GM21515 (cell line): ENCODE measurements at regions not wholly inside any gene's neighbourhood (a gene's known extent, or its start where the extent isn't known, plus 50 kb on each side); places are given as distances from the start of the nearest gene placed in this dataset.
"Not testable (repeated sequence)": the region's sequence is repeated elsewhere in the genome, so short reads cannot be mapped to it uniquely, and the experiment has no call there.

Experiments
- ATAC-seq: cut with Tn5 transposase; IDR thresholded peaks from one replicate; pipeline ENCODE4 v1.9.1; 2021; ENCODE audit not compliant: unreplicated experiment

DNA sequence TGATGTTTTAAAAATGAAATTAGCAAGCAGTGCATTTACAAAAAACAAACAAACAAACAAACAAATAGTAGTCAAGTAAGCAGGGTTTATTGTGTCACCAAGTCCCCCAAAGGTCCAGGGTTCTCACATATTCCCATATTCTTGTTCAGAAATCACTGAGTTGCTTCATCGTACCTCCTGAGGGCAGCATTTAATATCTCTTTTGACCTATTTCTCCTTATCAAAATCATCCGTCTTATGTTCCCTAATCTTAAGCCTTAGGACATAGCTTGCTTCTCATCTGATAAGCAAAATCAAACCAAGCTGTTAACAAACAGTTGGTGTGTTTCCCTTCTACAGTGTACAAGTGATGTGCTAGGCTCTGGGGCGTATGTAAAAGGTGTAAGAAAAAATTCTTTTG lies 109.5 kb upstream of the MAN2A1 start:
- ATAC-seq: no peak

DNA sequence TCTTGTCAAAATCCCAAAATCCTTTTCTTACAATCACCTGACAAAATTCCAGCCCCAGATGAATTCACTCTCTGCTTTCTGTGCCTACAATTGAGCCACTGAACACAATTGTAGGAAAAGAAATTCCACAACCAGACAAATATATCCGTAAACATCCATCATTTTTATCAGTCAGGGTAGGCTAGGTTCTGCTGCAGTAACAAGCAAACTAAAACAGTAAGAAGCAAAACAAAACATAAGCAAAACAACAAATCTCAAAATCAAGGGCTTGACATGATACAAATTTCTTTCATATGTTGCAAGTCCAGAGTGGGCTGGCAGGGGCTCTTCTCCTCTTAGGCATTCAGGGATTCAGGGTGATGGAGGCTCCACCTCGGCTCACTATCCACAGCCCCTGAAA lies 114.2 kb upstream of the MAN2A1 start:
- no peak for ATAC-seq

DNA sequence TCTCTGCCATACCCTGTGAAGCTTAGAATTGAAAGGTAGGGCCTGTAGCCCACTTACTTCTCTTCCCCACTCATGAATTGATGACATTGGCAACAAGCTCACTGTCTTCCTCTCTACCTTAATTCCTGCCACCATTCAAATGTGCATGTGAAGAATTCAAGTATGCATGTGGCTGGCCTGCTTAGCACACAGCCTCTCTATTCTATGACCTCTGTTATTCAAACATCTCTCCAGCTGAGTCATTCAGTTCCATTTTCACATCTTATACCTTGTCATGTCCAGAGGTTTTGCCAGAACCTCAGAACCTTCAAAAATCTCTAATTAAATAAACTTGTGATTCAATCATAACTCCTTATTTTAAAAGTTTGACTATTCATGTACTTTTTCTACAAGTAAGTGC lies 114.7 kb upstream of the MAN2A1 start:
- no peak for ATAC-seq

DNA sequence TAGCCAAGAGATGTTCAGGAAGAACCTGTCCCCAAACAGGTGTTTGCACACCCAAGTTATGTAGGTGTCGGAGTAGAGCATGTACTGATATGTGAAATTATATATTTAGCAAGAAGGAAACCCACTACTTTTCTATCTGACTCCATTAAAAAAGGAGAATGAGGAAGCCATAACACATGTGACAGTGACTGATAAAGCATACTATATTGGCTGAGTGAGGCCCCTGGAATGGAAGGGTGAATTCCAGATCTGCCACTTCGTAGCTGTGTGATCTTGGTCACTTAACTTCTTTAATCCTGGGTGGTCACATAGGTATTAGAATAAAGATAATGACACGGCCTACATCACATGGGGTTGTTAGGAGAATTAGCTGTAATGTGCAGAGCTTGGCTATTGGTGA lies 116.0 kb upstream of the MAN2A1 start:
- no peak for ATAC-seq

DNA sequence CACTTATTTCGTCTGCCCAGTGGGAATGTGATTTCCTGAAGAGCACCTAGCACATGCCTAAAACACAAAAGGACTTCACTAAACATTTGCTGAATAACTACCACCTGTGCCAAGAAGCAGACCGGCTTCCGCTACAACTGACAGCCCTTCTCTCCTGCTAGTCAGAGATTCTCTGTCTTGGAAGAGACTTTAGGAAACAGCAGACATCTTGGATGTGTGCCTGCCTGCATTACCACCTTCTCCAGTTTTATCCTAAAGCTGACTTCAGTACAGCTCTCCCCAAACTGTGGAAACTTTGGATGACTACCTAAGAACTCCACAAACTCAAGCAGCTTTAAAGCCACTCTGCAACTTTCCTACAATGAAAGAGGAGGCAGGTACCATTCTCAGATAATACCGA lies 116.5 kb upstream of the MAN2A1 start:
- no peak for ATAC-seq

DNA sequence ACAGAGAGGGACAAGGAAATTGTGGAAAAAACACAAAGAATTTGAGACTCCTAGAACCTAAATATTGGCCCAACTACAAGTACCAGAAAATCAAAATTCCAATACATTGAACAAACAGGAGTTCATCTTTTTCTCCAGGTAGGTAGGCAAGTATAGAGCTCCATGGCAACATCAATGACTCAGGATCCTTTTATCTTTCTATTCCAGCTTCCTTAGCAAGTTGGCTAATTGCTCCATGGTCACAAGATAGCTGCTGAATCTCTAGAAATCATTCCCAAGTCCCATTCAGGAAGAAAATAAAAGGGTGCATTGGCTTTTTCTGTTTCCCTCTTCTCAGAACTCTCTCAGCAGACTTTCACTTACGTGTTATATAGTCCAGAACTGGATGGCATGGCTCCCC lies 117.9 kb upstream of the MAN2A1 start:
- ATAC-seq: no peak

DNA sequence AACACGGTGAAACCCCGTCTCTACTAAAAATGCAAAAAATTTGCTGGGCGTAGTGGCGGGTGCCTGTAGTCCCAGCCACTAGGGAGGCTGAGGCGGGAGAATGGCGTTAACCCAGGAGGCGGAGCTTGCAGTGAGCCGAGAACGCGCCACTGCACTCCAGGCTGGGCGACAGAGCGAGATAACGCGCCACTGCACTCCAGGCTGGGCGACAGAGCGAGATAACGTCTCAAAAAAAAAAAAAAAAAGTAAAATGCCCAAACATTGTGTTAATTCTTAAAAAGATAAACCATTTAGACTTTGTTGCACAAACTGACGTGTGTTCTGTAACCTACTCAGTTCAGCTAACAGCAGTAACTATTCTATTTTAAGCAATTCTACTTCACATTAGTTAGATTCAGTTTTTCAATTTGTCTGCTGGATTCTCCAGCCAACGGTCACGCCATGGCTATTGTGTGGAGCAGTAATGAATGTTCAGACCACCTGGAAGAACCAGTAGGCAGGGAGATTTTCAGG lies 119.3 kb upstream of the MAN2A1 start:
- no peak for ATAC-seq

DNA sequence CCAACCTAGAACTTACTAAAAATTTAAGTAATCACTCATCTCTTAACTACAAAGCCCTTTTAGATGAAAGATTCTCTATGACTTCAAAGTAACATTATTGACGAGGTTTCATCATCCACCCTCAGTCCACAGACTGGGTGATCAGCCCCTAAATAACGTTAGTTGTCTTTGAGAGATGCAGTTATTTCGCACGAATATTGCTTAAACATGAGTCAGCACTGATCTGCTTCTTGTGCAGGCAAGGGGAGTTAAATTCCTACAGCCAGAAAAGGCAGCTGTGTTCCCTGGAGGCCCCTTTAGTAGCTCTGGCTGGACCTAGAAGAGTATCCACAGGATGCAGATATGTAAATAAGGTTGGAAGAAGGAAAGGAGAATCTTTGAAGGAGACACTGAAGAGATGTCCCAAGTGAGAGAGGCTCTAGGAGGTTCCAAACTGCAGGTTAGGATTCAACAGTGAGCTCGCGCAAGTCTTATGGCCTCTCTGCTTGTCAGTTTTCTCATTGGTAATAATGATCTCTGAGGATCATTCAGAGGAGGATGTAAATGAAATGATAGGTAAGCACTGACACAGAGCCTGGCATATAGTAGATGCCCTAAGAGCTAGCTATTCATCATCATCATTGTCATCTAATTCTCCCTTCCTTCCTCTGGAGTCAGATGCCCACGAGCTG lies 122.2 kb upstream of the MAN2A1 start:
- ATAC-seq: no peak

DNA sequence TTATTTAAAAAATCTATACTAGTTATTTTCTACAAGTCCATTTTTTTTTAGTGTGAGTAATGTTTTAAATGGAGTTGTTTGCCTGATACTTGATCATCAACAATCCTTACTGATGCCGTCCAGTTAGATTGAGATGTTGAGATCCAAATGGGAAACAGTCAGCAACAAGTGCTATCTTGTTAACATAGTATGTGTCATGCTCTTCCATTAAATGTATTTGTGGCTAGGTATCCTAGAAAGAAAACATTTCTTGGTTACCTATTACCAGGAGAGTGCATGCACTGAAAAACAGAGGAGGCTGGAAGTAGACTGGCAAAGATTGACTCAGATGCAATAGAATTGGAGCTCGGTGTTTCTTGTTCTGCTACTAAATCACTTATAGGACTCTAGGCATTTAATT lies 123.4 kb upstream of the MAN2A1 start:
- ATAC-seq: no peak

DNA sequence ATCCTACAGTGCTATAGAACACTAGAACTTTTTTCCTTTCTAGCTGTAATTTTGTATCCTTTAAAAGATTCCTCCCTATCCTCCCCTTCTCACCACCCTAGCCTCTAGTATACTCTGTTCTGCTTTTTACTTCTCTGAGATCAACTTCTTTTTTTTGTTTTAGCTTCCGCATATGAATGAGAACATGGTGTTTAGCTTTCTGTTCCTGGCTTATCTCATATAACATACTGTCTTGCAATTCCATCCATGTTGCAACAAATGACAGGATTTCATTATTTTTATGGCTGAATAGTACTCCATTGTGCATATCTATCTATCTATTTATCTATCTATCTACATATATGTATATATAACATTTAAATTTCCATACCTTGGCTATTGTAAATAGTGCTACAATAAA lies 126.0 kb upstream of the MAN2A1 start:
- ATAC-seq: no peak

DNA sequence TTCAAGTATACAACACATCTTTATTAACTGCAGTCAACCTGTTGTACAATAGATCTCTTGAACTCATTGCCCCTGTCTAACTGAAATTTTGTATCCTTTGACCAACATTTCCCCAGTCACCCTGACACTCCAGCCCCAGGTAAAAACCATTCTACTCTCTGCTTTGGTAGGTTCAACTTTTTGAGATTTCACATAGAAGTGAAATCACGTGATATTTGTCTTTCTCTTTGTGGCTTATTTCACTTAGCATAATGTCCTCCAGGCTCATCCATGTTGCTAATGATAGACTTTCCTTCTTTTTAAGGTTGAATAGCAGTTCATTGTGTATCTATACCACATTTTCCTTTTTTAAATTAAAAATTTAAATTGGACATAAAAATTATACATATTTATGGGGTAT lies 126.5 kb upstream of the MAN2A1 start:
- no peak for ATAC-seq

DNA sequence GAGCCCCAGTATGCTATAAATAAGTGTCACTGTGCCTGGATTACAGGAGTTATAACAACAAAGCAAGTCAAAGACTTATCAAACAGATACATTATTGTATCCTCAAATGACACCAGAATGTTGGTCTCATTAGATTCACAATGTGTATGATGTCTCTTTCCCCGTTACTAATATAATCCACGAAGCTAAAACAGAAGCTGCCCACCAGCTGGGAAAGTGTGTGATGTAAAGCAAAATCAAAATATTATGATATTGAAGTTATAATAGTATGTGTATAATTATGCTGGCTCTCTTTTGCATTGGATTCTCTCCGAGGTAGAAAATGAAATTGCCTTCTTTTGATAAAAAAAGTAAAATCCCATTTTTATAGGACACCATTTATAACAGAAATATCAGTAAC lies 127.3 kb upstream of the MAN2A1 start:
- no peak for ATAC-seq

DNA sequence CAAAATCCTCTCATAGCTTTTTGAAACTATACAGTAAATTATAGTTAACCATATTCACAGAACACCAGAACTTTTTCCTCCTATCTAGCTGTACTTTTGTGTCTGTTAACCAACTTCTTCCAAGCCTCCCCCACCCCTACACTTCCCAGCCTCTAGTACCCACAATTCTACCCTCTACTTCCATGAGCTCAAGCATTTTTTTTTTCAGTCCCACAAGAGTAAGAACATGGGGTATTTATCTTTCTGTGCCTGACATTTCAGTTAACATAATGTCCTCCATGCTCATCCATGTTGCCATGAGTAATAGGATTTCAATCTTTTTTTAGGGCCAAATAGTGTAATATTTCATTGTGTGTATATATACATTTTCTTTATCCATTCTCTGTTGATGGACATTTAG lies 128.3 kb upstream of the MAN2A1 start:
- no peak for ATAC-seq

DNA sequence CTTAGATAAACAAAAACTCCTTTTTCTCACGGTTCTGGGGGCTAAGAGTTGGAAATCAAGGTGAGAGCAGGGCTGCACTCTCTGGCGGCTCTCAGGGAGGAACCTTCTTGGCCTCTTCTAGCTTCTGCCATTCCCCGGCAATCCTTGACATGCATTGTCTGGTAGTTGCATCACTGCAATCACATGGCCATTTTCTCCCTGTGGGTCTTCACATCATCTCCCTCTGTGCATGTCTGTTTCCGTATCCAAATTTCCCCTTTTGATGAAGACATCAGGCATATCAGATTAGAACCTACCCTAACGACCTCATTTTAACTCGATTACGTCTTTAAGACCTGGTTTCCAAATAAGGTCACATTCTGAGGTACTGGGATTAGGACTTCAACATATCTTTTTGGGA lies 129.2 kb upstream of the MAN2A1 start:
- ATAC-seq: no peak

DNA sequence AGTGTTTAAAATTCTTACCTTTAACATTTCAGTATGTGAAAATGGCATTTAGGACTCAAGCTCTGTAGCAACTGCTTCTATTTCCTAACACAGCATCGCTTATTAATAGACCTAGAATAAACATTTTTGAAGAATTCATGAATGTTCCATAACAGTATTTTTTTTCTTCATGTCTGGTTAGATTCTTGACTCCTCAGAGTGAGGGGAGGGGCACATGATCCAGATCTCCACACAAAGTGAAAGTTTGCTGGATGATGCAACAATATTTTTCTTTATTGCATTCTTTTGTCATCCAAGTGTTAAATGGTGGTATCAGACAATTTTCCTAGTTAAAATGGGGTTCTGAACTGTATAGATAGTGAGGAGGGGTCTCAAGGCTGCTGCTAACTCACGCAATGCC lies 130.8 kb upstream of the MAN2A1 start:
- no peak for ATAC-seq

DNA sequence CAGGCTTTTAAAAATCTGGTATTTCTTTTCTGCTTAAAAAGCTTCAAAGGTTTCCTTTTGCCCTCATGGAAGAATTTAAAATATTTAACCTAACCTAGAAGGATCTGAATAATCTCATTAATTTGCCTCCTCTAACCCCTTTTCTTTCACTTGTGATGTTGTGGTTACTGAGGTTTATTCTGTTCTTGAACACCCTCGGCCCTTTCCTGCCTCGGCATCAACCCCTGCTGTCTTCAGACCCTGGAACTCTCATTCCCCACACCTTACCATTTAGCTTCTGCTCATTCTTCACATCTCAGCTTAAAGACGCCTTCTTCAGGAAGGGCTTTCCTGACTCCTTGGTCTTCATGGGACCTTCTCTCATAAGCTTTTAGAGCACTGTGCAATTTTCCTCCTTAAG lies 131.4 kb upstream of the MAN2A1 start:
- no peak for ATAC-seq

DNA sequence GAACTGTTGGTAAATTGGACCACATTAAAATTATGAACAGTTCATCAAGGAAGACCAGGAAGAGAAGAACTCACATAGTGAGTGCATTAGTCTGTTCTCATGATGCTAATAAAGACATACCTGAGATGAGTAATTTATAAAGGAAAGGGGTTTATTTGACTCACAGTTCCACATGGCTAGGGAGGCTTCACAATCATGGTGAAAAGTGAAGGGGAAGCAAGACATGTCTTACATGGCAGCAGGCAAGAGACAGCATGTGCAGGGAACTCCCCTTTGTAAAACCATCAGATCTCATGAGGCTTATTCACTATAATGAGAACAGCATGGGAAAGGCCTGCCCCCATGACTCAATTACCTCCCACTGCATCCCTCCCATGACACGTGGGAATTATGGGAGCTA lies 135.9 kb upstream of the MAN2A1 start:
- no peak for ATAC-seq

DNA sequence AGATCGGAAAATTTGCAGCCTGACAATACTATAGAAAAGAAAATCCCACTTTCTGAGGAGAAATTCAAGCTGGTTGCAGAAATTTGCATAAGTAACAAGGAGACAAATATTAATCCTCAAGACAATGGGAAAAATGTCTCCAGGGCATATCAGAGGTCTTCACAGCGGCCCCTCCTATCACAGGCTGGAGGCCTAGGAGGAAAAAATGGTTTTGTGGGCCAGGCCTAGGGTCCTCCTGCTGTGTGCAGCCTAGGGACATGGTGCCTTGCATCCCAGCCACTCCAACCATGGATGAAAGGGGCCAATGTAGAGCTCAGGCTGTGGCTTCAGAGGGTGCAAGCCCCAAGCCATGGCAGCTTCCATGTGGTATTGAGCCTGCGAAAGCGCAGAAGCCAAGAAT lies 138.5 kb upstream of the MAN2A1 start:
- ATAC-seq: not testable (repeated sequence)

DNA sequence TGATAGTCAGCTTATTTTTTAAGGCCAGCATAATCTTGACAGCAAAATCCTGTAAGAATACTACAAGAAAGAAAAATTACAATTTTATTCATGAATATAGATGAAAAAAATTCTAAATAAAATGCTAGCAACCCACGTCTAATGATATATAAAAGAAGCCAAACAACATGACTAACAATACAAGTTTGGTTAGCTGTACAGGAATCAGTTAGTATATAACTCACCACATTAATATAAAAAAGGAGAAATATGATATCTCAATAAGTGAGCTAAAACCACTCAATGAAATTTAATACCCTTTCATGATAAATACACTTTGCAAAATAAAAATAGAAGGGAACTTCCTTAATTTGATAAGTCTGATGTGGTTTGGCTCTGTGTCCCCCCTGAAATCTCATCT lies 139.7 kb upstream of the MAN2A1 start:
- no peak for ATAC-seq

DNA sequence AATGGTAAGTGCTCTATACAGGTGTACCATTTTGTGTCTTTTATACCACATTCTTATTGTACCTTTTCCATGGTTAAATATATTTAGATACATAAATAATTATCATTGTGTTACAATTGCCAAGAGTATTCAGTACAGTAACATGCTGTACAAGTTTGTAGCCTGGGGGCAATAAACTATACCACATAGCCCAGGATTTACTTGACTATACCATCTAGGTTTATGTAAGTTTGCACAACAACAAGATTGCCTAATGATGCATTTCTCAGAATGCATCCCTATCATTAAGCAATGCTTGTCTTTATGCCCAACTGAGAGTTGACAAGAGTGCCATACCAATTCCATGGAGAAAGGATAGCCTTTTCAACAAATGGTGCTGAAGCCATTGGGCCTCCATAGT lies 136.7 kb upstream of the PJA2 start:
- ATAC-seq: no peak

DNA sequence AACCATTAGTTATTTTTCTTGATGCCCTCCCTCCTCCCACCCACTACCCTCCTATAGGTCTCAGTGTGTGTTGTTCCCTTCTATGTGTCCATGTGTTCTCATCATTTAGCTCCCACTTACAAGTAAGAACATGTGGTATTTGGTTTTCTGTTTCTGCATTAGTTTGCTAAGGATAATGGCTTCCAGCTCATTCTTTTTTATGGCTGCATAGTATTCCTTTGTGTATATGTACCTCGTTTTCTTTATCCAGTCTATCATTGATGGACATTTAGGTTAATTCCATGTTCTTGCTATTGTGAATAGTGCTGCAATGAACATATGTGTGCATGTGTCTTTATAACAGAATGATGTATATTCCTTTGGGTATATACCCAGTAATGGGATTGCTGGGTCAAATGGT lies 135.1 kb upstream of the PJA2 start:
- ATAC-seq: not testable (repeated sequence)

DNA sequence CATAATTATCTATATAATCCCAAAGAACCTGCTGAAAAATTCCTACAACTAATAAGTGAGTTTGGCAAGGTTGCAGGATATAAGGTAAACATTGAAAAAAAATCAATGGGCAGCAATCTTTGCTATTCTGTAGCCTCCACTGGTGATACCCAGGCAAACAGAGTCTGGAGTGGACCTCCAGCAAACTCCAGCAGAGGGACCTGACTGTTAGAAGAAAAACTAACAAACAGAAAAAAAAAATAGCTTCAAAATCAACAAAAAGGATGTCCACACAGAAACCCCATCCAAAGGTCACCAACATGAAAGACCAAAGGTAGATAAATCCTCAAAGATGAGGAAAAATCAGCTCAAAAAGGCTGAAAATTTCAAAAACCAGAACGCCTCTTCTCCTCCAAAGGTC lies 128.9 kb upstream of the PJA2 start:
- ATAC-seq: not testable (repeated sequence)

DNA sequence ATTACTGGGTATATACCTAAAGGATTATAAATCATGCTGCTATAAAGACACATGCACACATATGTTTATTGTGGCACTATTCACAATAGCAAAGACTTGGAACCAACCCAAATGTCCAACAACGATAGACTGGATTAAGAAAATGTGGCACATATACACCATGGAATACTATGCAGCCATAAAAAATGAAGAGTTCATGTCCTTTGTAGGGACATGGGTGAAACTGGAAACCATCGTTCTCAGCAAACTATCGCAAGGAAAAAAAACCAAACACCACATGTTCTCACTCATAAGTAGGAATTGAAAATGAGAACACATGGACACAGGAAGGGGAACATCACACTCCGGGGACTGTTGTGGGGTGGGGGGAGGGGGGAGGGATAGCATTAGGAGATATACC lies 125.3 kb upstream of the PJA2 start:
- not testable (repeated sequence) for ATAC-seq
